Esophagus squamous epithelium (tissue), 4 donors: ENCODE measurements at regions not wholly inside any gene's neighbourhood (a gene's known extent, or its start where the extent isn't known, plus 50 kb on each side); places are given as distances from the start of the nearest gene placed in this dataset.

Experiments used
- CTCF ChIP-seq, 6 experiments: fragments of 450-650 bp in 4 of 6; fragments of 200-600 bp in 2 of 6; sonication (generic) in 2 of 6; IDR thresholded peaks; one replicate each; pipeline ENCODE4 v1.5.1; 2016 to 2019; ENCODE audit warnings: antibody characterized with exemption in 6 of 6, mild to moderate bottlenecking in 4 of 6, moderate library complexity in 4 of 6
- POLR2A ChIP-seq, 4 donors: fragments of 450-650 bp; IDR thresholded peaks; one replicate each; pipeline ENCODE4 v1.6.1; 2017; ENCODE audit warnings: antibody characterized with exemption in 4 of 4, mild to moderate bottlenecking in 4 of 4, moderate library complexity in 3 of 4

- TF ChIP-seq POLR2A (IDR thresholded peaks at IDR 0.05) (no peak), CTCF (IDR thresholded peaks at IDR 0.05) (no peak)
Observed at GRCh38 chr15:60061758-60062157, 57.6 kb downstream of the FOXB1 start.
